HepG2 (cell line): ENCODE measurements at regions not wholly inside any gene's neighbourhood (a gene's known extent, or its start where the extent isn't known, plus 50 kb on each side); places are given as distances from the start of the nearest gene placed in this dataset.

Experiments used
- ARNT ChIP-seq: fragments of 450-650 bp; IDR thresholded peaks from 2 replicates; pipeline ENCODE4 v1.6.1; 2017
- BHLHE40 ChIP-seq: IDR thresholded peaks from 2 replicates; pipeline ENCODE4 v1.6.1; 2011; ENCODE audit warnings: low read length, improper control_type of control experiment
- FOSL1 ChIP-seq: sonication (generic); formaldehyde crosslinking; IDR thresholded peaks from 2 replicates; pipeline ENCODE4 v1.9.0; 2021; ENCODE audit warnings: missing genetic modification reagents, borderline replicate concordance
- HES4 ChIP-seq: sonication (generic); formaldehyde crosslinking; IDR thresholded peaks from 2 replicates; pipeline ENCODE4 v1.9.0; 2021; ENCODE audit warnings: mild to moderate bottlenecking, missing genetic modification reagents, borderline replicate concordance
- KAT7 ChIP-seq: IDR thresholded peaks from 2 replicates; pipeline ENCODE4 v1.6.1; 2018; ENCODE audit warnings: borderline replicate concordance, missing compliant biosample characterization
- NFE2L2 ChIP-seq: fragments of 150-350 bp; IDR thresholded peaks from 2 replicates; pipeline ENCODE4 v1.6.1; 2014; ENCODE audit warnings: low read length
- NFKB2 ChIP-seq: sonication (generic); formaldehyde crosslinking; IDR thresholded peaks from 2 replicates; pipeline ENCODE4 v1.4.0; 2020; ENCODE audit warnings: missing genetic modification reagents, borderline replicate concordance
- PHB2 ChIP-seq: fragments of 450-650 bp; IDR thresholded peaks from 2 replicates; pipeline ENCODE4 v1.6.1; 2018; ENCODE audit not compliant: partially characterized antibody
- RFX3 ChIP-seq: IDR thresholded peaks from 2 replicates; pipeline ENCODE4 v1.6.1; 2016; ENCODE audit warnings: missing biosample characterization, missing genetic modification reagents
- SSRP1 ChIP-seq: IDR thresholded peaks from 2 replicates; pipeline ENCODE4 v1.6.1; 2016; ENCODE audit warnings: control low read depth
- YEATS2 ChIP-seq: sonication (generic); formaldehyde crosslinking; IDR thresholded peaks from 2 replicates; pipeline ENCODE4 v1.4.0; 2020; ENCODE audit warnings: missing genetic modification reagents, borderline replicate concordance
- ZNF10 ChIP-seq: sonication (generic); formaldehyde crosslinking; IDR thresholded peaks from 2 replicates; pipeline ENCODE4 v1.4.0; 2020; ENCODE audit warnings: mild to moderate bottlenecking, low read depth, missing genetic modification reagents, borderline replicate concordance
- ZNF367 ChIP-seq: sonication (generic); formaldehyde crosslinking; IDR thresholded peaks from 2 replicates; pipeline ENCODE4 v1.4.0; 2020; ENCODE audit warnings: missing genetic modification reagents, borderline replicate concordance
- TF ChIP-seq, protein P1 (sequence below), 2 experiments: sonication (generic) in 1 of 2; formaldehyde crosslinking in 1 of 2; IDR thresholded peaks; 2 replicates each; pipeline versions ENCODE4 v1.5.1 to v1.6.1; 2011 to 2020; ENCODE audit warnings: borderline replicate concordance in 1 of 2, low read depth in 1 of 2, low read length in 1 of 2, mild to moderate bottlenecking in 1 of 2, missing genetic modification reagents in 1 of 2, moderate library complexity in 1 of 2
- TF ChIP-seq, protein P2 (sequence below): sonication (generic); formaldehyde crosslinking; IDR thresholded peaks from 2 replicates; pipeline ENCODE4 v1.5.0; 2020; ENCODE audit warnings: missing genetic modification reagents, mild to moderate bottlenecking, borderline replicate concordance
- TF ChIP-seq, protein P3 (sequence below): sonication (generic); formaldehyde crosslinking; IDR thresholded peaks from 2 replicates; pipeline ENCODE4 v1.5.1; 2020; ENCODE audit warnings: mild to moderate bottlenecking, missing genetic modification reagents, borderline replicate concordance
- TF ChIP-seq, protein P4 (sequence below): sonication (generic); formaldehyde crosslinking; IDR thresholded peaks from 2 replicates; pipeline ENCODE4 v1.8.0; 2022; ENCODE audit warnings: mild to moderate bottlenecking, missing genetic modification reagents; ENCODE audit not compliant: insufficient replicate concordance
- TF ChIP-seq, protein P5 (sequence below): IDR thresholded peaks from 2 replicates; pipeline ENCODE4 v1.6.1; 2018; ENCODE audit warnings: missing genetic modification reagents

DNA sequence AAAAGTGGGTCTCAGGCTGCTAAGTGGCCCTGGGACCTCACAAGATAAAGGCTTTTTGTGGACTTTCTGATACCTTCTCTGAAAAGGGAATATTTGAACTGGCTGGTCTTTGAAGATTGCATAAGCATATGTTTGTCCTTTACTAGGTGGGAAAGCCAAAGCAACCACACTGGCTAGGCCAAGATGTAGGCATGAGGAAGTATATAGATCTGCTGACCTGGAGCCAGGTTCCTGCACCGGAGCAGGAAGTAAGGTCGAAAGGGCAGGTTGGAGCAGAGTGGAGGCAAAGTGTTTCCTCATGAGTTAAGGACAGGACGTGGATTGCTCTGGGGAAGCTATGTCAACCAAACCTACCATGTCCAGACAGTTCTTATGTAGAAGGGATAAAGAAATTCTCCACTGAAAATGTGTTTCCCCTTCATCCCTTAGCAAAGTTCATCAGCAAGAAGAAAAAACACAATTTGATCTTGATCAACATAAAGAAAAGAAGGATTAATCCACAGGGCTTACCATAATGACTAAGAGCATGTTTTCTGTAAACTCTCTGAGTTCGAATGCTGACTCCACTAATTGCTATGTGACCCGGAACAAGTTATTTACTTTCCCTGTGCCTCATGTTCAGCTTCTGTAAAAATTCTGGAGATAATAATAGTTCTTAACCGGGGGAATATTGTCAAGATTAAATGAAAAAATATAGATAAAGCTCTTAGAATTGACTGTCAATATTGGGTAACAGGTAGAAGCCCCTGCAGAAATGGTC, 156.1 kb upstream of the SRD5A2 start (continued):
- no peak for TF ChIP-seq NFE2L2
- TF ChIP-seq RFX3 (CRISPR knock-in tag): no peak
- no peak for TF ChIP-seq ARNT
- TF ChIP-seq FOSL1 (CRISPR knock-in tag): no peak
- no peak for TF ChIP-seq HES4
- 0 out of 2 replicates have a peak, but pooled peaks have one; percentile 38 for TF ChIP-seq SSRP1 (CRISPR knock-in tag)
- TF ChIP-seq, protein P1, sequence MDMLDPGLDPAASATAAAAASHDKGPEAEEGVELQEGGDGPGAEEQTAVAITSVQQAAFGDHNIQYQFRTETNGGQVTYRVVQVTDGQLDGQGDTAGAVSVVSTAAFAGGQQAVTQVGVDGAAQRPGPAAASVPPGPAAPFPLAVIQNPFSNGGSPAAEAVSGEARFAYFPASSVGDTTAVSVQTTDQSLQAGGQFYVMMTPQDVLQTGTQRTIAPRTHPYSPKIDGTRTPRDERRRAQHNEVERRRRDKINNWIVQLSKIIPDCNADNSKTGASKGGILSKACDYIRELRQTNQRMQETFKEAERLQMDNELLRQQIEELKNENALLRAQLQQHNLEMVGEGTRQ (IDR thresholded peaks at IDR 0.05; ENCODE audit: low read depth, low read length): no peak
- TF ChIP-seq, protein P1 (CRISPR knock-in tag; IDR thresholded peaks at IDR 0.05; ENCODE audit: borderline replicate concordance): no peak
- TF ChIP-seq, protein P2, sequence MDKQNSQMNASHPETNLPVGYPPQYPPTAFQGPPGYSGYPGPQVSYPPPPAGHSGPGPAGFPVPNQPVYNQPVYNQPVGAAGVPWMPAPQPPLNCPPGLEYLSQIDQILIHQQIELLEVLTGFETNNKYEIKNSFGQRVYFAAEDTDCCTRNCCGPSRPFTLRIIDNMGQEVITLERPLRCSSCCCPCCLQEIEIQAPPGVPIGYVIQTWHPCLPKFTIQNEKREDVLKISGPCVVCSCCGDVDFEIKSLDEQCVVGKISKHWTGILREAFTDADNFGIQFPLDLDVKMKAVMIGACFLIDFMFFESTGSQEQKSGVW (CRISPR knock-in tag): no peak
- TF ChIP-seq, protein P3, sequence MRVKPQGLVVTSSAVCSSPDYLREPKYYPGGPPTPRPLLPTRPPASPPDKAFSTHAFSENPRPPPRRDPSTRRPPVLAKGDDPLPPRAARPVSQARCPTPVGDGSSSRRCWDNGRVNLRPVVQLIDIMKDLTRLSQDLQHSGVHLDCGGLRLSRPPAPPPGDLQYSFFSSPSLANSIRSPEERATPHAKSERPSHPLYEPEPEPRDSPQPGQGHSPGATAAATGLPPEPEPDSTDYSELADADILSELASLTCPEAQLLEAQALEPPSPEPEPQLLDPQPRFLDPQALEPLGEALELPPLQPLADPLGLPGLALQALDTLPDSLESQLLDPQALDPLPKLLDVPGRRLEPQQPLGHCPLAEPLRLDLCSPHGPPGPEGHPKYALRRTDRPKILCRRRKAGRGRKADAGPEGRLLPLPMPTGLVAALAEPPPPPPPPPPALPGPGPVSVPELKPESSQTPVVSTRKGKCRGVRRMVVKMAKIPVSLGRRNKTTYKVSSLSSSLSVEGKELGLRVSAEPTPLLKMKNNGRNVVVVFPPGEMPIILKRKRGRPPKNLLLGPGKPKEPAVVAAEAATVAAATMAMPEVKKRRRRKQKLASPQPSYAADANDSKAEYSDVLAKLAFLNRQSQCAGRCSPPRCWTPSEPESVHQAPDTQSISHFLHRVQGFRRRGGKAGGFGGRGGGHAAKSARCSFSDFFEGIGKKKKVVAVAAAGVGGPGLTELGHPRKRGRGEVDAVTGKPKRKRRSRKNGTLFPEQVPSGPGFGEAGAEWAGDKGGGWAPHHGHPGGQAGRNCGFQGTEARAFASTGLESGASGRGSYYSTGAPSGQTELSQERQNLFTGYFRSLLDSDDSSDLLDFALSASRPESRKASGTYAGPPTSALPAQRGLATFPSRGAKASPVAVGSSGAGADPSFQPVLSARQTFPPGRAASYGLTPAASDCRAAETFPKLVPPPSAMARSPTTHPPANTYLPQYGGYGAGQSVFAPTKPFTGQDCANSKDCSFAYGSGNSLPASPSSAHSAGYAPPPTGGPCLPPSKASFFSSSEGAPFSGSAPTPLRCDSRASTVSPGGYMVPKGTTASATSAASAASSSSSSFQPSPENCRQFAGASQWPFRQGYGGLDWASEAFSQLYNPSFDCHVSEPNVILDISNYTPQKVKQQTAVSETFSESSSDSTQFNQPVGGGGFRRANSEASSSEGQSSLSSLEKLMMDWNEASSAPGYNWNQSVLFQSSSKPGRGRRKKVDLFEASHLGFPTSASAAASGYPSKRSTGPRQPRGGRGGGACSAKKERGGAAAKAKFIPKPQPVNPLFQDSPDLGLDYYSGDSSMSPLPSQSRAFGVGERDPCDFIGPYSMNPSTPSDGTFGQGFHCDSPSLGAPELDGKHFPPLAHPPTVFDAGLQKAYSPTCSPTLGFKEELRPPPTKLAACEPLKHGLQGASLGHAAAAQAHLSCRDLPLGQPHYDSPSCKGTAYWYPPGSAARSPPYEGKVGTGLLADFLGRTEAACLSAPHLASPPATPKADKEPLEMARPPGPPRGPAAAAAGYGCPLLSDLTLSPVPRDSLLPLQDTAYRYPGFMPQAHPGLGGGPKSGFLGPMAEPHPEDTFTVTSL (CRISPR knock-in tag): peak; percentile 80; the same call in 1 of the 2 replicates
- no peak for TF ChIP-seq ZNF367 (CRISPR knock-in tag)
- TF ChIP-seq, protein P4, sequence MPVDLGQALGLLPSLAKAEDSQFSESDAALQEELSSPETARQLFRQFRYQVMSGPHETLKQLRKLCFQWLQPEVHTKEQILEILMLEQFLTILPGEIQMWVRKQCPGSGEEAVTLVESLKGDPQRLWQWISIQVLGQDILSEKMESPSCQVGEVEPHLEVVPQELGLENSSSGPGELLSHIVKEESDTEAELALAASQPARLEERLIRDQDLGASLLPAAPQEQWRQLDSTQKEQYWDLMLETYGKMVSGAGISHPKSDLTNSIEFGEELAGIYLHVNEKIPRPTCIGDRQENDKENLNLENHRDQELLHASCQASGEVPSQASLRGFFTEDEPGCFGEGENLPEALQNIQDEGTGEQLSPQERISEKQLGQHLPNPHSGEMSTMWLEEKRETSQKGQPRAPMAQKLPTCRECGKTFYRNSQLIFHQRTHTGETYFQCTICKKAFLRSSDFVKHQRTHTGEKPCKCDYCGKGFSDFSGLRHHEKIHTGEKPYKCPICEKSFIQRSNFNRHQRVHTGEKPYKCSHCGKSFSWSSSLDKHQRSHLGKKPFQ (CRISPR knock-in tag): peak; percentile 30
- no peak for TF ChIP-seq NFKB2 (CRISPR knock-in tag)
- TF ChIP-seq PHB2: no peak
- TF ChIP-seq ZNF10: no peak
- peak; percentile 53 for TF ChIP-seq YEATS2 (CRISPR knock-in tag)
- TF ChIP-seq, protein P5, sequence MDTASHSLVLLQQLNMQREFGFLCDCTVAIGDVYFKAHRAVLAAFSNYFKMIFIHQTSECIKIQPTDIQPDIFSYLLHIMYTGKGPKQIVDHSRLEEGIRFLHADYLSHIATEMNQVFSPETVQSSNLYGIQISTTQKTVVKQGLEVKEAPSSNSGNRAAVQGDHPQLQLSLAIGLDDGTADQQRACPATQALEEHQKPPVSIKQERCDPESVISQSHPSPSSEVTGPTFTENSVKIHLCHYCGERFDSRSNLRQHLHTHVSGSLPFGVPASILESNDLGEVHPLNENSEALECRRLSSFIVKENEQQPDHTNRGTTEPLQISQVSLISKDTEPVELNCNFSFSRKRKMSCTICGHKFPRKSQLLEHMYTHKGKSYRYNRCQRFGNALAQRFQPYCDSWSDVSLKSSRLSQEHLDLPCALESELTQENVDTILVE: peak; percentile 47; the same call in 1 of the 2 replicates
- TF ChIP-seq BHLHE40: no peak
- TF ChIP-seq KAT7 (CRISPR knock-in tag): no peak
